Activated T-cell treated with anti-CD3 and anti-CD28 coated beads, Interleukin-2, amount 50 U/mL, for 1 hour (primary cell): ENCODE measurements at regions not wholly inside any gene's neighbourhood (a gene's known extent, or its start where the extent isn't known, plus 50 kb on each side); places are given as distances from the start of the nearest gene placed in this dataset.
"Not testable (repeated sequence)": the region's sequence is repeated elsewhere in the genome, so short reads cannot be mapped to it uniquely, and the experiment has no call there.

Experiments used
- DNase-seq: peaks from one replicate; pipeline ENCODE4 v3.0.0-alpha.2; 2020

DNA sequence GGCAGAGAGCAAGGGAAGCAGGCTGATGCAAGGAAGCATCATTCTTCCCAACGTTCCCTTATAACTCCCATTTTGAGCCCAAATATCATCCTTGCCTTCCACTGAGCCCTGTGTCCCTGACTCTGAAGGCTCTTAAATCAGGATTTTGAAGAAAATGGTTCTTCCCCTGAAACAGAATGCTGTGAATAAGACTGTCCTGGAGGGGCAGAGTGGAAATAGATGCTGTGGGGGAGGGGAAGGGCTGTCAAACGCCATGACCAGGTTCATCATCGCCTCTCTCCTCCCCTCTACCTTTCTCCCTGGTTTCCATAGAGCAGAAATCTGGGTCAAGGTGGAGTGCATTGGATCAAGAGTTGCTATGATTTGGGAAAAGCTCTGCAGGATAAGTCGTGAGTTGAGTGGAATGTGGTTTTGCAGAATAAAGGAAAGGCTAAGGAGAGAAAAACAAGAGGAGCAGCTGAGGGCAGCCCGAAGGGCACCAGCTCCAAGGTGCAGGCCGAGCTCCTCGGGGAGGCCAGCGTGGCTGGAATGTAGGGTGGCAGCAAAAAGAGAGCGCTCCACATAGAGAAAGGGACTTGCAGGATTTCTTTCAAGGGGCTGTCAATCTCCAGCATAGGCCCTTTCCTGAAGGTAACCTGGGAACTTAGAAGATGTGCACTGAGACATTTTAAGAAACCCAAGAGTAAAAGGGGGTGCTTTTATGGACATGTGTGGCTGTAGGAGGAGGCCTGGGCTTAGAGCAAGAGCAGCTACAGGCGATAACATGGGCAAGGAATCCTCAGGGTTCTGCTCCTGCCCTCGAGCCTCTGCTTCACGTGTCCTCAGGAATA lies 120.8 kb upstream of the CDYL start:
- no peak for DNase-seq

DNA sequence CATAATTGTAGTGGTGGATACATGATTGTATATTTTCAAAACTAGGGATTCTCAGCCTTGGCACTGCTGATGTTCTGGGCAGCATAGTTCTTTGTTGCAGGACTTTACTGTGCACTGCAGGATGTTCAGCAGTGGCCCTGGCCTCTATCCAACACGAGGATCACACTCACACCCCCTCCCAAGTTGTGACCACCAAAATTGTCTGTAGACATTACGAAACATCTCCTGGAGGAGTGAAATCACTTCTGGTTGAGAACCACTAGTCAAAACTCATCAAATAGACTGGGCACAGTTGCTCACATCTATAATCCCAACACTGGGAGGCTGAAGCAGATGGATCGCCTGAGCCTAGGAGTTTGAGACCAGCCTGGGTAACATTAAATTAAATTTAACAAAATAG lies 123.1 kb upstream of the CDYL start:
- DNase-seq, result no peak

DNA sequence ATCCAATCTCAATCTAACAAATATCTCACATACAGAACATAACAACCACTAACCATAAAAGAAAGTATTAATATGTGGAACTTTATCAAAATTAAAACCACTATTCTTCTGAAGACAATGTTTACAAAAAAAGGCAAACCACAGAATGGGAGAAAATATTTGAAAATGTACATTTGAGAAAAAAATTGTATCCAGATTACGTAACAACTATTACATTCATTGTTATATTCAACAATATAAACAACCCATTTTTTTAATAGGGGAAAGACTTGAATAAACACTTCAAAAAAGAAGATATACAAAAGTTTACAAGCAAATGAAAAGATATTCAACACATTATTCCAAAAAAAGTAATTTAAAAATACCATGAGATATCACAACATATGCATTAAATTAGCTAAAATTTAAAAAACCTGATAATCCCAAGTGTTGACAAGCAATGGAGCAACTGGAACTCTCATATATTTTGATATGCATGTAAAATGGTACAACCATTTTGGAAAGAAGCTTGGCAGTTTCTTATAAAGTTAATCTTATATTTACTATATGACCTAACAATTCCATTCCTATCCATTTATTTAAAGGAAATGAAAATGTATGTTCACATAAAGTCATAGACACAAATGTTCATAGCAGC lies 124.3 kb upstream of the CDYL start:
- no peak for DNase-seq

DNA sequence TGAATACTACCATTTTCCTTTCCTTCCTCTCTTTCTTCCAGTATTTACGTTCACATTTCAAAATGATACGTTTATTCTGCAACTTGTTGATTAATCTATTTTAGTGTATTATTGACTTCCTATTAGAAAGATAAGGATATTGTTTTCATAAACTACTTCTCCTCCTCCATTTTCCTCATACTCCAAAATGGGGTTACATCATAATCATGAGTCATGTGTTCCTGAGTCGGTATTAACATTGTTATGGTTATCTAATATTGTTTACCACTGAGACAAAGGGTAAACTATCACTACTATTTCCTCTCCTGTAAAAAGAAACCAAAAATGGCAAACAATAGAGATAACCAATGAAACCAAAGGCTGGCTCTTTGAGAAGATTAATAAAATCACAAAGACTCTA lies 126.5 kb upstream of the CDYL start:
- no peak for DNase-seq

DNA sequence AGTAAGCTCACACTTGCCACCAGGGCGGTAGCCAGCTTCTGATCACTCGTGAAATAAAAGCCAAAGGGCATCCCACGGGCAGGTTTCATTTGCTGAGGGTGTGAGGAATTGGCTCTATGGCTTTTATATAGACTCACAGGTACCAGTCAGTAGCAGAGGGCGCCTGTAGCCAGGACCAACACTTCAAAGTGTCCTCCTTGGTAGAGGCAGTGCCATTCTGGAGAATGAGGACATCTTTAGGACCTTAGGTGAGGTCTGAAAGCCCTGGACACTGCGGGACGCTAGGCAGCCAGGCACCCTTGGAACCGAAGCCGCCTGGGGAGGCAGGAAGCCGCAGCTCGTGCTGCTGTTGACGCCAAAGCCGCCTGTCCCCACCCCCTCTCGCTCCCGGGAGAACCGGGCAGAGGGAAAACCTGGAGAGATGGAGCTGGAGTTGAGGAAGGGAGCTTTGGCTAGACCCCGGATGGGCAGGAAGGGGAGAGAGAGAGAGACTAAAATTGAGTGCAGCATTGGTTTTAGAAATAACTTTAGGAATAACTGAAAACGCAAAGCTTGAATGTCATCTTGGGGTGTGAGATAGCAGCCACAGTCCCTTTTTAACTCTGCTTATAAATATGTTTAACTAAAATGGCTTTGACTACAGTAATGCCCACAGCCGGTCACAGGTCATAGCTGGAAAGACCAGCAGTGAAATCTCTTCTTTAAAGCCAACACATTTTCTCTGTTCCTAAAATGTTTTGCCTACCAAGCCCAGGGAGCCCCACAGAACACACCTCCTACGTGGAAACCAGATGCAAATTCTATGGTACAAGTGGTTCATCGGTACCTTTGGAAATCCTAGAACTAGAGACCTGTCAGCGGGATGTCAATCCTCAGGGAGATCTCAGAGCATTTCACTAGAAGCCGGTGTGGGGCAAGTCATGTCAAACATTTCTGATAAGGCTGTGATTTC lies 128.5 kb upstream of the CDYL start:
- no peak for DNase-seq

DNA sequence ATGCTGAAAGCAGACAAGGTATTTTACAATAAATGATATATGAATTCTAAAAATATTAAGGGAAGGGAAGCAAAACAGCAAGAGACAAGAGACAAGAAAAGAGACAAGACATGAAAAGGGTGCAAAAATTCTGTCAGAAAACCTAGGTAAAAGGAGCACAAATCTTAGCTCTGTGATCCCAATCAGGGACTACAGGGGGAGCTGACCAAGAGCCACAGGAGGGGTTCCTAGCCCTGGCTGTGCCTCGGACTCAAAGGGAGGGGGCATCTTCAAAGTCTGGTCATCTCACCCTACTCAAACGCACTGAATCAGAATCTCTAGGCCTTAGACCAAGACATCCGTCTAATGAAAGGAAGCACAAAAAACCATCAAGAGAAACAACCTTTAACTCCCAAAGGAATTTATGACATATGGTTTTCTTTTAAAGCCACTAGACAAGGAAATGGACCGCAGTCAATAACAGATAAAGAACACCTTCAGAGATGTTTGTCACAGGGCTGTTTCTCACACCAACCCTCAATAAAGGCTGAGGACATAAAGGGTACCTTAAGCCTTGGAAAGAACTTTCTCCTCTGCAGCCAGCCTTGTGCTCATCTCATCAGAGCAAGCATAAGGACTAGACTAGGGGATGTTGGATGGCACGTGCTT lies 130.4 kb upstream of the CDYL start:
- no peak for DNase-seq

DNA sequence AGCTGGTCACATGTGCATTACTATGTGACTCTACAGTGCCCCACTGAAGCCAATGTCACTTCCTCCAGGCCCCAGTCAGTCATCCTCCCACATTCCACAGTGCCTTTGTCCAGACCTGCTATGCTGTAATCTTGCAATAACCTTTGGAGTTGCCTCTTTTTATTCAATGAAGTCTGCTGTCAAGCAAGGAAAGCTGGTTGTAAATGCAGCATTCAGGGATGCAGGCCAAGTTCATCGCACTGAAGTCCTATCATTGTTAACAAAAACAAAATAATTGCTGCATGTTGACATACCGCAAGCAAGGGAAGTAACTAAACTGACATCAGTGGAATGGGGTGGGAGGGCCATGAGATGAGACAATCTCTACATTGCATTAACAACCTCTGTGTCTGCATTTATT lies 131.2 kb upstream of the CDYL start:
- no peak for DNase-seq

DNA sequence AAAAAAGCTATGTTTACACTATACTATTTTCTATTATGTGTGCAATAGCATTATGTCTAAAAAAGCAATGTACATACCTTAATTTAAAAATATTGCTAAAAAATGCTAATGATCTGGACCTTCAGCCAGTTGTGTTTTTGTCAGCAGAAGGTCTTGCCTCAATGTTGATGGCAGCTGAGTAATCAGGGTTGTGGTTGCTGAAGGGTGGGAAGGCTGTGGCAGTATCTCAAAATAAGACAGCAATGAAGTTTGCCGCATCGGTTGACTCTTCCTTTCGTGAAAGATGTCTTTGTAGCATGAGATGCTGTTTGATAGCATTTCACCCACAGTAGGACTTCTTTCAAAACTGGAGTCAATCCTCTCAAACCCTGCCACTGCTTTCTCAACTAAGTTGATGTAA lies 134.7 kb upstream of the CDYL start:
- no peak for DNase-seq

DNA sequence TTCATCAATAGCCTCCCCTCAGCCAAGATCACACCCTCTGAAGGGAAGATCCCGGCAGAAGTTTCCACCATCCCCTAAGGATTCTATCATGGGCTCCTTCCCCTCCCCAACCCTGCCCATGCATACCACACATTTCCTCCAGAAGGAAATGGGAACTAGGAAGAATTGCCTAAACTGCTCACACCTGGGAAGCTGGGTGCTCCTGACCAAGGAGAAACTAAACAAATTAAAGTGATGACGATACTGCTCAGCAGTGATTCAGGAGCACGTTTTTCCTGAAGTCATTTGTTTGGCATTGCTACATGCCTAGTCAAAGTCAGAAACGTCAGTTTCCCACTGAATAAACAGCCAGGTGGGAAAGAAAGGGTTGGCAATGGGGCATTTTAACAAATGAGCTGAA lies 136.1 kb upstream of the CDYL start:
- no peak for DNase-seq

DNA sequence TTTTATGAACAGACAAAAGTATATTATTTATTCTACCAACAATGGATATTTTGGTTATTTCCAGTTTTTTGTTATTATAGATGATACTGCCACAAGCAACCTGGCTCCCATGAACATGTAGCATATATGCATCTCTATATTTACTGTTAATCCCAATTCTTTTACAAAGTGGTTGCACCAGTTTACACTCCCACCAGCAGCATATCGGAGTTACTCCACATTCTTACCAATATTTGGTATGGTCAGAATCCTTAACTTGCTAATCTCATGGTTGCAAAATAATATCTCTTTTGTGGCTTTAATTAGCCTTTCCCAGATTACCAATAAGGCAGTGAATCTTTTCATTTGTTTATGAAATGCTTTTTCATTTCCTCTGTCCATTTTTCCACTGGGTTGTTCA lies 137.6 kb upstream of the CDYL start:
- DNase-seq, result no peak

DNA sequence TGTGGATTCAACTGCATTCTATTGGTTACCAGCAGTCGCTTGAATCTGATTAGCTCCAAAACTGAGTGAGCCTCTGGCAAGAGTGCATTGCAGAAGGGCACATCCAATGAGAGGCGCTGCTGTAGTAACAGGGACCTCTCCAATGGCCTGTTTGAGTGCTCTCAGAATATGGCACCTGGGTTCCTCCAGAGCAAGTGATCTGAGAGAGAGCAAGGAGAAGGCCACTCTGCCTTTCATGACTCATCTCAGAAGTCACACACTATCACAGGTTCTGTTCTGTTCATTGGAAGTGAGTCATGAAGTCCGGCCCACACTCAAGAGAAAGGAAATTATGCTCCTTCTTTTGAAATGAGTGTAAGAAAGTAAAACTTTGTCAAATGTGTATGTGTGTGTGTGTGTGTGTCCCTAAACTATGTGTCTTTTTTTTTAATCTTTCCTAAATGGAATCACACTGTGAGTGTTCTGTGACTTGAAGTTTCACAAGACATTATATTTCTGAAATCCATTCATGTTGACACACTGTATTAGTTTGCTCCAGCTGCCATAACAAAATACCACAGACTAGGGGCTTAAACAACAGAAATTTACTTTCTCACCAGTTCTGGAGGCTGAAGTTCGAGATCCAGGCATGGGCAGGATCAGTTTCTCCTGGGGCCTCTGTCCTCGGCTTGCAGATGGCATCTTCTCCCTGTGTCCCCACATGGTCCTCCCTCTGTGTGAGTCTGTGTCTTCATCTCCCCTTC lies 138.3 kb upstream of the CDYL start:
- DNase-seq, result no peak

DNA sequence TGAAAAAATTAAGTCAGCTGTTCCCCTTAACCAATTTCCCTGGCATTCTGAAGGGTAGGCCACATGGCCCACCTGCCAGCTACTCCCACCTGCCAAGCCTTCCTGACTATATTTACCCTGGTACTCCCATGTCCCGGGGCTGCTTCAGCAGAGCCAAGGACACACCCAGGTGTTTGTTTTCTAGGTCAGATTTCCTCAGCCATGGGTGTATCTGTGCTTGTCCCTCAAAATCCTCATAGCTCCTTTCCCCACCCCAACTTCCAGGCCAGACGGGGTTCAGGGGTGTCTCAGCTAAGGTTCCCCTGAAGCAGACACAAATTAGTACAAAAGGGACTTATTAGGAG lies 139.4 kb upstream of the CDYL start:
- DNase-seq, result no peak

DNA sequence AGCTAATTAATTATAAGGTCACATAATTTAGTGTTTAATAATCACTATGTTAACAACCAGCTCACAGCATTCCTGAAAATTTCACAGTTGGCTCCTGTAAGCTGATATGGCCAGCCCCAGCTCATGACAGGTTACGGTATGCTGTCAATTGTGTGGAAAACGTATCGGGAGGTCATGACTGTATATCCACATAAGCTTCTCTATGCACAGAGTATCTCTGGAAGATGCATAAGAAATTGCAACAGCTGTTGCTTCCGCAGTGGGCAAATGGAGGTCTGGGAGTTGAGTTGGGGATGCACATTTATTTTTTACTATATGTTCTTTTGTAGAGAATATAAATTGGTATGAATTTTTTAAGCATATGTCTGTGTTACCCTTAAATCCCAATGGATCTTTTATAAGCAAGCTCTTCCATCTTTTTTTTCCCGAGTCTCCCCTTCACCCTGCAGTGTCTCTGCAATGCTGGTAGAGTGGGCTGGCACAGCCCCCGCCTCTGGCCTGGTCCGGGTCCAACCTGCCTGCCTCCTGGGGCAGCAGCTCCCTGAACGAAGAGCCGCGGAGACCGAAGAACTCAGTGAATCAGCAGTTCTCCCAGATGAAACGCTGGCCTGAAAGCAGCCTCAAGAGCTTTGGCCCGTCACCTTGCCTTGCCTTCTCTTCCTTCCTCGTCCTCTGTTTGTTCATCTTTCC lies 139.9 kb upstream of the CDYL start:
- no peak for DNase-seq

DNA sequence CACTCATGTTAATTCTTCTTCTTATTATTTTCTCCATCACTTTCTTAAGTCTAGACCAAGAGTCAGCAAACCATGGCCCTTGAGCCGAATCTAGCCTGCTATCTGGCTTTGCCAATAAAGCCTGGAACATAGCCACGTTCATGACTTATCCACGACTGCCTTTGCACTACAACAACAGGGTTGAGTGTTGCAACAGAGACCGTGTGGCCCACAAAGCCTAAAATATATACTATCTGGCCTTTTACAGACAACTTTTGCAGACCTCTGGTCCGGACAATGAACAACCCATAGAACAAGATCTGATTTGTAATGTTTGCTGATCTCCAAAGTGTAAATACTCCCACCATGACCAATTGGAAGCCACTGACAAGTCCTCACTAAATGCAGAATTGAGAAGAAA lies 140.5 kb upstream of the CDYL start:
- DNase-seq, result no peak

DNA sequence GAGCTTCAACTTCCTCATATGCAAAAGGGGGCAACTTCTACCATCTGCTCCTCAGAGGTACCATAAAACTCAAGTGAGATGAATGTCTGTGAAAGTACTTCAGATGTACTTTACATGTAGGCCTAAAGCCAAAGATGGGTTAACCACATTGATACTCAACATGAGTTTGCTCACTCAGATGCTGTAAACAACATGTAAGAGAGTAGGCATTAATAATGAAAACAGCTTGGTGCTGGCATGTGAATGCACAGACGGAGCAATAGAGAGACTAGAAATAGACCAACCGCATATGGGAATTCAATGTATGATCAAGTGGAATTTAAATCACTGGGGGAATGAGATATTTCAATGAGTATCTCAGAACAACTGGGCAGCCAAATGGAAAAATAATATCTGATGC lies 143.8 kb upstream of the CDYL start:
- no peak for DNase-seq

DNA sequence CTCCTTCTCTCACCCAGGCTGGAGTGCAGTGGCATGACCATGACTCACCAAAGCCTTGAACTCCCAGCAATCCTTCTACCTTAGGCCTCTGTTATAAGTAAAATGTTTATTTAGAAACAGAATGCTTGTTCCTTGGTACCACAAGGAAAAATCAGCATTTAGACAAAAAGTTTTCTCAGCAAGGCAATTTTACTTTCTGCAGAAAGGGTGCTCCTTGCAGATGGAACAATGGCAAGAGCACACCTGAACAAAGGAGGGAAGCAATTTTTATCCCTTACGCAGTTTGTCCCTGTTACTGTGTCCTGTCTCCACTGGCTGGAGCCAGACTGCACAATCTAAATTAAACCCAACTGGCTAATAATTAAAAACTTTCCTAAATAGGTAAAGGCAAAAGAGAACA lies 146.4 kb upstream of the CDYL start:
- DNase-seq, result not testable (repeated sequence)

DNA sequence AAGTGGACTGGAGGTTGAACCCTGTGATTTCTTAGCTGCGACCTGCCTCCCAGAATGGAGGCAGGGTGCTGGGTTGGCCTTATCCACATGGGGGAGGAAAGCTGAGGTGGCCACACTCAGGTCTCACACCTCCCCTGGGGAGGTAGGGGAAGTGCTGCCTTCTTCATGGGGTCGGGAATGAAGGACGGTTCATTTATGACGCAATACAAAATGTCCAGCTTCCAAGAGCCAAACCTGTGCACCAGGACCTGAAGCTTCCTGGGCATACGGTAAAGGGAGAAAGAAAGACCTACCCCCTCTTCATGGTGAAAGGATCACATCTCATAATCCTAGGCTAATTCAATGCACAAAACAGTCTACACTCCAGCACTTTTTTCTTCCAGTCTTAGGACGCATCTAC lies 150.6 kb upstream of the CDYL start:
- no peak for DNase-seq

DNA sequence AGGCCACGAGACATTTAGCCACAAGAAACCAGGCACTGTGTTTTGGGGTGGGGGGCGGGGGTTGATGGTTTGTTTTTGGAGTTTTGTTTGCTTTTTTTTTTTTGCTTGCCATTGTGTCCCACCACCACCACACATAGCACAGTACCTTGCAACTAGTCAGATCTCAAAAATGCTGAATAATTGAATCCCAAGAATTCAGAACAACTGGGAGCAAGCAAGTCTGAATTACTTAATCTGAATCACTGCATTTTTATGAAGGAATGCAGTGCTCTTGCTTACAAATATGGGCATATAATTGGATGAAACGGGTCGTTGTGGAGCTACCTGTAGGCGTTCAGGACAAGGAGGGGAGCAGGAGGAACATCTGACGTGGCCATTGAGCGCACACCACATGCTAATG lies 151.5 kb upstream of the CDYL start:
- DNase-seq, result no peak

DNA sequence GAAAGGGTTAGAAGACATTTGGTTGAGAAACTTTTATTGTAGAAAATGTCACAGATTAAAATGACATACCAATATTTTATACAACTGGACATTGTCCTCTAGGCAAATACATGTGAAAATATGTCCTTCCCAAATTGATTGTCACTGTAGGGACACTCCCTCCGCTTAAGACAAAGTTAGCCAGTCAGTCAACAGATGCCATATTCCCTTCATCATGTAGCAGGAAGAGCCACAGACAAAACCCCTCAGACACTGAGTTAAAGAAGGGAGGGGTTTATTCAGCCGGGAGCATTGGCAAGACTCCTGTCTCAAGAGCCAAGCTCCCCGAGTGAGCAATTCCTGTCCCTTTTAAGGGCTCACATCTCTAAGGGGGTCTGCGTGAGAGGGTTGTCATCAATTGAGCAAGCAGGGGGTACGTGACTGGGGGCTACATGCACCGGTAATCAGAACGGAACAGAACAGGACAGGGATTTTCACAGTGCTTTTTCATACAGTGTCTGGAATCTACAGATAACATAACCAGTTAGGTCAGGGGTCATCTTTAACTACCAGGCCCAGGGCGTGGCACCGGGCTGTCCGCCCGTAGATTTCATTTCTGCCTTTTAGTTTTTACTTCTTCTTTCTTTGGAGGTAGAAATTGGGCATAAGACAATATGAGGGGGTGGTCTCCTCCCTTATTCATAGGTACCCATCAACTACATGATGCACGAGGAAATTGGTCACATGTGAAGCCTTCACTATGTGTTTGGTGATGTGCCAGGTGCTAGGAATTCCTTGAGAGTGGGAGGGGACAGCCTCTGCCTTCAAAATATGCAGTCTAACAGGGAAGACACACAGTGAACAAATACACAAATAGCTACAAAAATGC lies 155.7 kb upstream of the CDYL start:
- DNase-seq, result no peak

DNA sequence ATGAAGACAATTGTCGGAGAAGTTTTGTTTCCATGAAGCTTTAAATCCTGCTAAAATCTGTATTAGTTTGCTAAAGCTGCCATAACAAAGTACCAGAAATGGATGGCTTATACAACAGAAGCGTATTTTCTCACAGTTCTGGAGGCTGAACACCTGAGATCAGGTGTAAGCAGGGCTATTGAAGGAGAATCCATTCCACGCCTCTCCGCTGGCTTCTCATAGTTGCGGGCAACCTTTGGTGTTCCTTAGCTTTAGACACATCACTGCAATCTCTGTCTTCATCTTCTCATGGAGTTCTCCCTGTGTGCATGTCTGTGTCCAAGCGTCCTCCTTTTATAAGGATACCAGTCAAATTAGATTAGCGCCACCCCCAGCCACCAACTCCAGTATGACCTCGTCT lies 159.9 kb upstream of the CDYL start:
- no peak for DNase-seq

DNA sequence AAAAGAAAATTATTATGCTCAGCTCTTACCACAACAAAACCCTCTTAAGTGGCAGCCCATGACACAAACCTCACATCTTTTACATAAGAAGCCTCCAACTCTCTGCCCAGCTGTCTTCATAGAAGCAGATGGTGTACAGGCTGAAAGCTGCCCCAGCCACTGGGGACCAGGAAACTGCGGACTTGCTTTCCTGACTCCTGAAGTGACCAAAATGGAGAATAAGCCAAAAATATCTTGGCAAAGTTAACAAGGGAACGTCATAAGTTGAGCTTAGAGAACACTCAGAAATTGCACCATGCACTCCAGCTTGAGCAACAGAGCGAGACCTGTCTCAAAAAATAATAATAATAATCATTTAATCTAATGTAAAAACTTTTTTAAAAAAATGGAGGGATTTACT lies 160.3 kb upstream of the CDYL start:
- DNase-seq, result no peak
